ENCODE measurements at regions not wholly inside any gene's neighbourhood (a gene's known extent, or its start where the extent isn't known, plus 50 kb on each side); places are given as distances from the start of the nearest gene placed in this dataset.

GRCh38 chr9:135297456-135298075 is 182.0 kb upstream of the PPP1R26 start:
- no peak for TF ChIP-seq POLR2A (IDR thresholded peaks at IDR 0.05; ENCODE audit: low read depth, low read length)
- no peak for TF ChIP-seq POLR2AphosphoS5 (IDR thresholded peaks at IDR 0.05; ENCODE audit: low read depth, low read length)
- TF ChIP-seq TAF1 (IDR thresholded peaks at IDR 0.05; ENCODE audit: borderline replicate concordance, low read depth, low read length), result no peak

All from GM12892 (cell line).